GM12864 (cell line): ENCODE measurements at regions not wholly inside any gene's neighbourhood (a gene's known extent, or its start where the extent isn't known, plus 50 kb on each side); places are given as distances from the start of the nearest gene placed in this dataset.

Experiments used
- DNase-seq: peaks from one replicate; pipeline ENCODE4 v3.0.0-alpha.2; 2011; ENCODE audit warnings: low read depth
- H3K4me3 ChIP-seq: 2 replicates; pipeline ENCODE4 v1.5.1; 2011; ENCODE audit warnings: mild to moderate bottlenecking, low read depth, low read length, control low read depth
- CTCF ChIP-seq: IDR thresholded peaks from 2 replicates; pipeline ENCODE4 v1.5.1; 2011; ENCODE audit warnings: low read depth, mild to moderate bottlenecking, moderate library complexity, low read length, control low read depth, inconsistent platforms; ENCODE audit errors: missing control alignments

- DNase-seq: no peak
- no peak for TF ChIP-seq CTCF
- H3K4me3 ChIP-seq: no peak overlapping the region
Observed at GRCh38 chr11:109135627-109136026, 286.4 kb upstream of the C11orf87 start.

- no peak for TF ChIP-seq CTCF
- no peak overlapping the region for H3K4me3 ChIP-seq
- DNase-seq: no peak
Observed at GRCh38 chr11:109138196-109138595, 283.8 kb upstream of the C11orf87 start.

DNA sequence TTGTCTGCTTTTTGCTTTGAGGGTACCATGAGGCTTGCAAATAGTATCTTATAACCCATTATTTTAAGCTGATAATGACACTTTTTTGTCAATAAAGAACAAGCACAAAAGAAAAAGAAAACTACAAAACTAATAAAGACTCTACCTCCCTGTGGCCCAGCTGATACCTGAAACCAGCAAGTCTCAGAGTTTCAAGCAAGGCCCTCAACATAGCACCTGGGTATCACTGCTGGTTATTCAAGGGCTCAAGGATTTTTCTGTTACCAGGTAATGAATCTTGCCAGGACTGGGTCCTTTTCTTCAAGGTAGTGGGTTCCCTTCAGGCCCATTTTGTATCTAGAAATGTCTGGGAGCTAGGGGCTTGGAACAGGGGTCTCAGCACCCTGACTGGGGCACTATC lies 281.6 kb upstream of the C11orf87 start:
- no peak for DNase-seq
- H3K4me3 ChIP-seq: no peak overlapping the region

DNA sequence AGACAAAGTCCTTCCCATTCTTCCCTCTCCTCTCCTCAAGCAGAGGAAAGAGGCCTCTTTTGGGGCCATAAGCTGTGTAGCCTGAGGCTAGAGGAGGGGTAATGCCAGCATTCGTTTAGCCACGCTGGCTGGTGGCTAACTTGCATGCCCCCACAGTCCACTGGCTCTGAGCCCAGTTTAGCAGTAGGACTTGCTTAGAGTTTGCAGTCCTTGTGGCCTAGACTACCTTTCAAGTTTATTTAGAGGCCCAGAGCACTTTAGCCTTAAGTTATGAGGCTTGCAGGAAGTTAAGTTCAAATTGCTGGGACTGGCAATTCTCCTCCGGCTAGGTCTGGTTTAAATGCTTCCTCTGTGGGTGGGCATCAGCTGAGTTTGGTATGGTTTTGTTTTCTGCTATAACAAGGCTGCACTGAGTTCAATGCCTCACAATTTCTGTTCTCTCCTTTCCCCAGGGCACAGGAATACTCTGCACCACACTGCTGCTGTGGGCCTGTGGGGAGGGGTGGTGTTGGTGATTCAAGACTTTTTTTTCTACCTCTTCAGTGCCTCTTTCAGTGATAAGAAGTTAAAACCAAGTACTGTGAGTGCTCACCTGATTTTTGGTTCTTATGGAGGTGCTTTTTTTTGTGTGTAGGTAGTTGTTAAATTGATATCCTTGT lies 281.0 kb upstream of the C11orf87 start:
- TF ChIP-seq CTCF: no peak
- no peak overlapping the region for H3K4me3 ChIP-seq
- DNase-seq: no peak

More for the DNA sequence above, 281.6 kb upstream of the C11orf87 start:
- TF ChIP-seq CTCF: no peak

DNA sequence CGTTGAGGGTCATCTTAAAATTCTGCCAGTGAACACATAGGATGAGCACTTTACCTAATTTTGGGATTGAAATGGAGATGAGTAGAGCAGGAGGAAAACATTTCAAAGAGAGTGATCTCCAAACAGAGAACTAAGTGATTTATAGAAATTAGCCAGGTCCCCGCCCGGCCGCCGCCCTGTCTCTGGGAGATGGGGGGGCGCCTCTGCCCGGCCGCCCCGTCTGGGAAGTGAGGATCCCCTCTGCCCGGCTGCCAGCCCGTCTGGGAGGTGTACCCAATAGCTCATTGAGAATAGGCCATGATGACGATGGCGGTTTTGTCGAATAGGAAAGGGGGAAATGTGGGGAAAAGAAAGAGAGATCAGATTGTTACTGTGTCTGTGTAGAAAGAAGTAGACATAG lies 276.7 kb upstream of the C11orf87 start:
- no peak for TF ChIP-seq CTCF
- H3K4me3 ChIP-seq: no peak overlapping the region
- DNase-seq: no peak

GRCh38 chr11:109147726-109148125 lies 274.3 kb upstream of the C11orf87 start:
- no peak for TF ChIP-seq CTCF
- no peak overlapping the region for H3K4me3 ChIP-seq
- no peak for DNase-seq

DNA sequence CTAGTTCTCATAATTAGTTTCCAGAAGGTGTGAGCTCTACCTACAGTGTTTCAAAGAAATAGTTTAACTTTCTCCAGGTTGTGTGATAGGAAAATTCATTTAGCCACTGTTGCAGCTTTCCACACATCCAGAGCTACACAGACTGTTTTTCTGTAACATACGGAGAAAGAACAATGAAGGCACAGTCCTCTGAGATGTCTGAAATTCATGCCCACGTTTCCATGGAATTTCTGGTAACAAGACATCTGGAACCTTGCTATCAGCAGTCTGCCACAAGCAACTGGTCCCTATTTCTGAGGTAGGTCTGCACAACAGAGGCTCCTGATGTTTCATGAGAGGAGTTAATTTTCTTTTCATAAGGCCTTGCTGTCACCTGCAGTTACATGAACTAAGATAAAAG lies 273.3 kb upstream of the C11orf87 start:
- DNase-seq: no peak
- no peak for TF ChIP-seq CTCF
- no peak overlapping the region for H3K4me3 ChIP-seq
